DMS53 treated with DMSO at 0.1 percent for 48 hours (cell line): ENCODE measurements at regions not wholly inside any gene's neighbourhood (a gene's known extent, or its start where the extent isn't known, plus 50 kb on each side); places are given as distances from the start of the nearest gene placed in this dataset.
"Not testable (repeated sequence)": the region's sequence is repeated elsewhere in the genome, so short reads cannot be mapped to it uniquely, and the experiment has no call there.

Source experiments
- DNase-seq: peaks from one replicate; lab custom pipeline; 2025; ENCODE audit not compliant: unreplicated experiment; lab: John Stamatoyannopoulos, UW

- DNase-seq: no peak
Observed at GRCh38 chr7:101707587-101707986, 78.5 kb upstream of the MYL10 start.

- no peak for DNase-seq
Observed at GRCh38 chr7:101708223-101708622, 79.1 kb upstream of the MYL10 start.

GRCh38 chr7:101712652-101713051 lies 83.6 kb upstream of the MYL10 start:
- no peak for DNase-seq

- no peak for DNase-seq
Observed at GRCh38 chr7:101714097-101714496, 85.0 kb upstream of the MYL10 start.

GRCh38 chr7:101717628-101718357 lies 88.7 kb upstream of the MYL10 start:
- DNase-seq: no peak

GRCh38 chr7:101718363-101719122 lies 89.4 kb upstream of the MYL10 start:
- DNase-seq: no peak

GRCh38 chr7:101719123-101719470 lies 90.0 kb upstream of the MYL10 start:
- no peak for DNase-seq

- no peak for DNase-seq
Observed at GRCh38 chr7:101720324-101720723, 91.2 kb upstream of the MYL10 start.

GRCh38 chr7:101722247-101722646 lies 93.2 kb upstream of the MYL10 start:
- no peak for DNase-seq

- no peak for DNase-seq
Observed at GRCh38 chr7:101723835-101724234, 93.6 kb upstream of the CUX1 start.

- no peak for DNase-seq
Observed at GRCh38 chr7:101724957-101725356, 92.5 kb upstream of the CUX1 start.

GRCh38 chr7:101725921-101726320 lies 91.5 kb upstream of the CUX1 start:
- DNase-seq: no peak

GRCh38 chr7:101727184-101727583 lies 90.2 kb upstream of the CUX1 start:
- no peak for DNase-seq

- no peak for DNase-seq
Observed at GRCh38 chr7:101728128-101728527, 89.3 kb upstream of the CUX1 start.

- DNase-seq: not testable (repeated sequence)
Observed at GRCh38 chr7:101728873-101729240, 88.6 kb upstream of the CUX1 start.

GRCh38 chr7:101729241-101729883 lies 88.1 kb upstream of the CUX1 start:
- no peak for DNase-seq

GRCh38 chr7:101731502-101732084 lies 85.8 kb upstream of the CUX1 start:
- DNase-seq: no peak

- DNase-seq: peak; percentile 61
Observed at GRCh38 chr7:101733713-101734475, 83.5 kb upstream of the CUX1 start.

GRCh38 chr7:101736084-101736483 lies 81.3 kb upstream of the CUX1 start:
- no peak for DNase-seq

GRCh38 chr7:101739775-101740398 lies 77.5 kb upstream of the CUX1 start:
- peak; percentile 88 for DNase-seq
